ENCODE measurements at regions not wholly inside any gene's neighbourhood (a gene's known extent, or its start where the extent isn't known, plus 50 kb on each side); places are given as distances from the start of the nearest gene placed in this dataset.

GRCh38 chr3:170643831-170644230 lies 58.0 kb upstream of the SLC7A14 start:
- no peak for DNase-seq

DNA sequence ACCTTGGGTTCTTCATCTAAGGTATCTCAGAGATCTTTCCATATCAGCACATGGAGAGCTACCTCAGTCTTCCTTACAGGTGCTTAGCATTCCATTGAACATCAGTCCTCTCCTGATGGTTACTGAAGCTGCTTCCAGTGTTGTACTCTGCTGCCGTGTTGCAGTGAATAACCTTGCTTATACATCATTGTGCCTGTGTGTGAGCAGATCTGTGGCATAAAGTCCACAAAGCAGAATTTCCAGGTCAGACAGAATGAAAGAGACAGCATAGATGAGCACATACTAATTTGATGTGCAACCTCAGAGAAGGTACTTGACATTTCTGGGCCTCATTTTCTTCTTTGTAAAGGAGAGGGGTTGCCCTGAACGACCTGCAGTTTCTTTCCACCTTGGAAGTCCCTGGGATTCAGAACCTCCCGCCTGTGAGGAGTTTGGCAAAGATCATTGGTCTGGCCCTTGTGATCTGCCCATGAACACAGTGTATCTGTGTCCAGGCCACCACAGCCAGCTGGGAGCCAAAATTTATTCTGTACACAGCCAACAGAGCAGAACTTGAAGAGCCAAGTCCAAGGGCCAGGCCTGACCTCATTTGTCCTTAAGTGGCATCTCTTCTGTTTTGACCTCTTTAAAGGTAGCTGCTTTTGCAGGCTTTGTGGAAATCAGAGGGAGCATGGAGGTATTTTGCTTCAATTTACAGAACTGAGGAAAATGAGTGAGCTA lies 57.2 kb upstream of the SLC7A14 start:
- no peak for DNase-seq

DNA sequence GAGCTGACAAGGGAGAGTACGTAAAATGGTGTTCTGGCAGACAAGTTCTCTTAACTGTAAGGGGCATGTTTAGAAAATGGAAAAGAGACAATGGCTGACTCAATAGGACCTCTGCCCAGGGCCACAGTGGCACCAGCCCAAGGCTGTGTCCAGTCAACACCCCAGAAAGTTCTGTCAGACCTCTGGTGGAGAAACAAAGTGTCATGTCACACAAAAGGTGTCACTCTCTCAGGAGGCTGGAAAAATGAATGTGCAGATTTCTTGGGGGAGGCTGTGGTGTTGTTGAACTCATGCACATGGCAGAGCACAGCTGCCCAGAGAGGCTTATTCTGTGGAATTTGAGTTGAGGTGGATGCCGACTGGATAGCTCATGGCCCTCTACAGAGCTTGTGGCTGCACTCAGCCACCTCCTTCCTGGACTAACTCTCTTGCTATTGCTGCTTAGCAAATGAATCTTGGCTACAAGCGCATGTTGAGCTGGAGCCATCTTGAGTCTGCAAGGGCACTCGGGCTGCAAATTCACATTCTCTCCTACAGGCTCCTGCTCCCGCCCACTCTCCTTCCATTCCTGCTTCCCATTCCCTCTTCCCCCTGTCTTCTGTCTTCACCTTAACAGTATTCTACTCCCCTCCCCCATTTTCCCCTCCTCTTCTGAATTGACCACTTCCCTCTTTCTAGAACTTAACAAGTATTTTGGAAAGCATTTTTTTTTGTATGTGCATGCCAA lies 55.8 kb upstream of the SLC7A14 start:
- DNase-seq: no peak

- DNase-seq: no peak
Measured at GRCh38 chr3:170640737-170641171, 54.9 kb upstream of the SLC7A14 start.

DNA sequence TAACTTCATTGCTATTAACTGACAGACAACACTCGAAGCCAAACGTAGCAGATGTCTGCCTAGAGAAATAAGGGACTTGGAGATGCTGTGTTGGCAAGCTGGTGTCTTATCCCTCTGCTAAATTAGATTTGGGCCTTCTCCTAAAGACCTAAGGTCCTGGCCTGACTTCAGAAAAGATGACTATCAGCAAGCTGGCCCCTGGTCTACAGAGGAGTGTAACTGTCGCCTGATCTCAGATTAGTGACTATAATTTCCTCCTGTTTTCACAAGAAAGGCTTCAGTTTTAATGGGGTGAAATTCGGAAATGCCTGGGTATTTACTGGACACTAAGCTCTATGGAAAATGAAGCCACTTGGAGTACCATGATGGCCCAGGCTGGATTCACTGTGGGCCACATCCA lies 53.1 kb upstream of the SLC7A14 start:
- DNase-seq: no peak

- no peak for DNase-seq
Measured at GRCh38 chr3:170637306-170637705, 51.4 kb upstream of the SLC7A14 start.

DNA sequence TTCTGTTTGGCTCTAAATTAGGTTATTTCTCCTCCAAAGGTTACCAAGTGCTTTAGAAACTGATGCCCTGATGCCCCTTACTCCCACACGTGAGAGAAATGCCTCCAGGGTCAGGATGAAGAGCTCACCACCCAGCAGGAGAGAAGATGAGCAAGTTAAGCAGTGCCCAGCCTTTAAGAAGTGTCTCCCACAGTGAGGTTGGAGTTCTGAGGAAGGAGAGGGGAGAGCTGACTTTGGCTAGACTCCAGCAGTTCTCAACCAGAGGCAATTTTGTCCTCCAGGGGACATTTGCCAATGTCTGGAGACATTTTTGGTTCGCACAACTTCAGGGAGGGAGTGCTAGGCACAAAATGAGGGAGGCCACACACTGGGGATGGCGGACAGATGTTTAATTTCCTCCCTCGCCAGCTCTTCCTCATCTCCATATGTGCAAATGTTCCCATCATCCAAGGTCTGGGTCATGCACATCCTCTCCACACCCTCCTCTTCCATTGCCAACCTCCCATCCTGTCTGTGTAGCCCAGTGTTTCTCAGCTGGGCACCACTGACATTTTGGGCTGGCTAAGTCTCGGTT lies 50.6 kb upstream of the SLC7A14 start:
- DNase-seq: no peak
